Prostate gland (tissue), 2 donors: ENCODE measurements at regions not wholly inside any gene's neighbourhood (a gene's known extent, or its start where the extent isn't known, plus 50 kb on each side); places are given as distances from the start of the nearest gene placed in this dataset.

Experiments
- POLR2A ChIP-seq: fragments of 450-650 bp; IDR thresholded peaks from one replicate; pipeline ENCODE4 v1.6.1; 2016; ENCODE audit warnings: antibody characterized with exemption, mild to moderate bottlenecking
- POLR2AphosphoS5 ChIP-seq: sonication (generic); formaldehyde crosslinking; IDR thresholded peaks from one replicate; pipeline ENCODE4 v1.6.1; 2017; ENCODE audit warnings: antibody characterized with exemption
- TF ChIP-seq, protein P1 (sequence below), 4 experiments: fragments of 200-600 bp in 2 of 4; fragments of 450-650 bp in 2 of 4; sonication (generic) in 2 of 4; IDR thresholded peaks; 1 replicate in 3 of 4; 2 replicates in 1 of 4; pipeline ENCODE4 v1.5.1; 2016 to 2019; ENCODE audit warnings: antibody characterized with exemption in 4 of 4, mild to moderate bottlenecking in 2 of 4, moderate library complexity in 2 of 4

DNA sequence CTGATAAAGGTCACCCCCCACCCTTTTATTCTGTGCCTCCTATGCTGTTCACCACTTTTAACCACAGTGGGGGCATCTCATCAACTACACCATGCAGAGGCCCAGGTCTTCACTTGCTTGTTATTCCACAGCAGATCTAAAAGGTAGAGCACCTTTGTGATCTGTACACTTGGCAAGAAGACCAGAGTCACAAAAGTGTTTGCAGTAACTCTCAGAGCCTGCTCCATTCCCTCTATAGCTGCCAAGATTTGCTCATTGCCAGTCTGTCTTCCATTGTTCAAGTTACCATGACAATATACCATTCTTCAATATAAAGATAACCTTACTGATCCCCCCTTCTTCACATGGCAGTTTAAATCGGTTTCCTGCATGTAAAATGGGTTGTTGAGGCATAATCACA, 180.0 kb downstream of the TOX3 start:
- TF ChIP-seq, protein P1, sequence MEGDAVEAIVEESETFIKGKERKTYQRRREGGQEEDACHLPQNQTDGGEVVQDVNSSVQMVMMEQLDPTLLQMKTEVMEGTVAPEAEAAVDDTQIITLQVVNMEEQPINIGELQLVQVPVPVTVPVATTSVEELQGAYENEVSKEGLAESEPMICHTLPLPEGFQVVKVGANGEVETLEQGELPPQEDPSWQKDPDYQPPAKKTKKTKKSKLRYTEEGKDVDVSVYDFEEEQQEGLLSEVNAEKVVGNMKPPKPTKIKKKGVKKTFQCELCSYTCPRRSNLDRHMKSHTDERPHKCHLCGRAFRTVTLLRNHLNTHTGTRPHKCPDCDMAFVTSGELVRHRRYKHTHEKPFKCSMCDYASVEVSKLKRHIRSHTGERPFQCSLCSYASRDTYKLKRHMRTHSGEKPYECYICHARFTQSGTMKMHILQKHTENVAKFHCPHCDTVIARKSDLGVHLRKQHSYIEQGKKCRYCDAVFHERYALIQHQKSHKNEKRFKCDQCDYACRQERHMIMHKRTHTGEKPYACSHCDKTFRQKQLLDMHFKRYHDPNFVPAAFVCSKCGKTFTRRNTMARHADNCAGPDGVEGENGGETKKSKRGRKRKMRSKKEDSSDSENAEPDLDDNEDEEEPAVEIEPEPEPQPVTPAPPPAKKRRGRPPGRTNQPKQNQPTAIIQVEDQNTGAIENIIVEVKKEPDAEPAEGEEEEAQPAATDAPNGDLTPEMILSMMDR (IDR thresholded peaks at IDR 0.05), result no peak
- TF ChIP-seq POLR2AphosphoS5 (no peak), POLR2A (no peak)
